ENCODE measurements at regions not wholly inside any gene's neighbourhood (a gene's known extent, or its start where the extent isn't known, plus 50 kb on each side); places are given as distances from the start of the nearest gene placed in this dataset.
"Not testable (repeated sequence)": the region's sequence is repeated elsewhere in the genome, so short reads cannot be mapped to it uniquely, and the experiment has no call there.

DNA sequence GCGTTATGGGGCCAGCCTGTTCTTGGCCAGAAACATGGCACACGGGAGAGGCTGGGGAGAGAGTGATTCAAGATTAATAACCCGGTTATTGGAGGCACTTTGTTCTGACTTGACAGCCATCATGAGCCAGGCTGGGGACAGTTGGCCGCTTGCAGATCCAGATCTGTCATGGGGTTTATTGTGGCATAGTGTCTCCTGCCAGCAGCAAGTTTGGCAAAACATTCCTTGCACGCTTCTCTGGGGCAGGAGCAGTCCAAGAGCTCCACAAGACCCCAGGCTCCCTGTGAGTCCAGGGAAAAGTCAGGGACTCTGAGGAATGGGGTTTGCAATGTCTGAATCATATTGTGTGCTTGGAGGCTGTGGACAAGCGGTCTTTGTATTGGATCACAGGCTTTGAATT, 270.4 kb downstream of the MIAT start:
- DNase-seq (ENCODE audit: low read depth), result no peak

DNA sequence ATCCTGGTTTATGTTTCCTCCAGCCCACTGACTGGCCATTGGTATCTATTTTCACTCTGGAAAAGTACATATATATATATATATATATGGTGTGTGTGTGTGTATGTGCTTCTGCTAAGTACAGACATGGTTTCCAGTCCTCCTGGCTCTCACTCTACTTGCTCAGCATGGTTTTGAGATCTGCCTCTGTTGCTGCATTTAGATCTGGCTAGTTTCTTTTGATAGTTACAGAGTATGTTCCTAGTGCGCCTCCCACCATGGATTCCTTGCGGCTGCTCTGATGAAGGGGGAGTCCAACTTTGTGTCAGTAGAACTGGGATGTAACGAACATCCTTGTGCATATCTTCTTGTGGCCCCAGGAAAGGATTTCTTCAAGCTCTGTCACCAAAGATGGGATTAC, 274.1 kb downstream of the MIAT start:
- no peak for DNase-seq (ENCODE audit: low read depth)

DNA sequence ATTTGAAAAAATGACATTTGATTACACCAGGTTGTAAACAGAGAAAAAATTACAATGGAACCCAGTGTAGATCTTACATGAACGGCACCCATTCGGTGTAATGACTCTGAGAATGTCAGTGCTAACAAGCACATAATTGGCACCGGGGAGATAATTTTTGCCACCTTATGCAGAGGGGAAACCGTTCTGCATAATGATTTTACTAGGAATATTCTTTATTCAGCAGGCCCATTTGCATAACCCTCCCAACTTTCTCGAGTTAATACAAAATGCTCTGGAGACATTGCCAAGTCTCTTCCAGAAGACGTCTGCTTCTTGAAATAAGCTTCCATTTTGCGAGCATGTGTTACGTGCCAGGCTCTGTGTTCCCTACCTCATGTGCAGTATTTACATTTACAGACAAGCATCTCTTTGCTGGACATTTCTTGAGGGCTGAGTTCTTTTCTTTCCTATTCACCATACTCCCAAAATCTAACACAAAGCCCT, 275.8 kb downstream of the MIAT start:
- no peak for DNase-seq (ENCODE audit: low read depth)

DNA sequence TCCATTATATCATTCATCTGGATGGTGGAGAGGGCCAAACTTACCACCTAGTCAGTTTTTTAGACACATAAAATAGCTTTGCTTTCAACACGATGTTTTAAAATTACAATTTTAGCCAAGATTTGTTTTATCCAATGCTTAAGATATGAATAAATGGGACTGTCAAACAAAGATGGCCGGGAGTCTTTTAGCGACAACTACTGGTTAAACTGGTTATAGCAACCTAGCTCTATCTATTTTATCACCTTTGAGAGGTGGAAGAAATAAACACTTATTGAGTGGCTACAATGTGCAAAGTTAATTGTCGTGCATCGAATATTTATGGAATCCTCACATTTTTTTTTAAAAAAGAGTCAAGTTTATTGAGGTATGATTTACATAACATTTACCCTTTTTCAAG, 279.8 kb downstream of the MIAT start:
- DNase-seq (ENCODE audit: low read depth), result no peak

DNA sequence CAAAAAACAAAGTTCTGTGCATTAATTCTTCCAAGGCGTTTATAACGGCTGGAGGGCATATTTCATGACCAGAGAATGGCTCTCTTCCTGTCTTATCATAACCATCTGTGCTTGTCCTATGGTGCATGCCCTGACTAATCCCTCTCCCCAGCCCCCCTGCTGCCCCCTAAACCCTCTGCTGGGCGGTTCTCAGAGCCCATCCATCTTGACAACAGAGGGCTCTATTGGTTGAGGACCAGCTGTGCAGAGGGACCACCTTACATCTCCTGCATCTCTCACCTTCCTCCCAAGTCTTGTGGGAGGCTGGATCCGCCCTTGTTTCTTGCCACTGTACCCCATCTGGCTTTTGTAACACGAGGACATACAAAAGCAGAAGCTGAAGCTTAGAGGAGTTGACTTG, 282.1 kb downstream of the MIAT start:
- no peak for DNase-seq (ENCODE audit: low read depth)

DNA sequence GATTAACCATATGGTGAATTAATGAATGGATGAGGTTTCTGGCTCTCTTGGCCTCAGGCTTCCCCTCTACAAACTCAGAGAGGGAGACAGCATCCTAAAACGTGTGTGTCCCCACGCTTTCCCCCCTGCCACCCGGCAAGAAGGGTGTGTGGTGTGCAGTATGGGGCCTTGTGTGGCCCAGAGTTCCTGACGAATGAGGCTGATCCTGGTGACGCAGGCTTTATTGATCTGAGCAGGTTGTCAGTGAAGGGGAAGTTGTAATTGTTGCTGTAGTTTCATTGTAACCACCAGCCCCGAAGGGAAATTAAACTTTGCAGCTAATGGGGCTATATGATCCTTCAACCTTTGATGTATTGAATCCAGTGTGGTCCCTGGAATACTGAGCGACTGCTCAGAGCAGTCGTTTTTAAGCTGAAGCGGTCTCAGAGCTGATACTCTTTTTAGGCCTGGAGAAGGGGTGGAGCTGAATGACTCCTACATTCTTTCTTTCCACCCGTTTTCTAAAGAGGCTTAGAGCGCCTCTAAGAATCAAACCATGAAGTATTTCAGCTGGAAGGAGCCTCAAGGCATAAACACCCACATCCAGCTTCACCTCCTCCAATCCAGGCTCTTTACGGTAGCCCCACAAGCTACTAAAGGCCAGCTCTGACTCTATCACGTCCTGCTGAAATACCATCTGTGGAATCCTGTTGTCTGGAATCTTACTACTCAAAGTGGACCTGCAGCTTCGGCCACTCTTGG, 284.7 kb downstream of the MIAT start:
- DNase-seq (ENCODE audit: low read depth), result no peak

DNA sequence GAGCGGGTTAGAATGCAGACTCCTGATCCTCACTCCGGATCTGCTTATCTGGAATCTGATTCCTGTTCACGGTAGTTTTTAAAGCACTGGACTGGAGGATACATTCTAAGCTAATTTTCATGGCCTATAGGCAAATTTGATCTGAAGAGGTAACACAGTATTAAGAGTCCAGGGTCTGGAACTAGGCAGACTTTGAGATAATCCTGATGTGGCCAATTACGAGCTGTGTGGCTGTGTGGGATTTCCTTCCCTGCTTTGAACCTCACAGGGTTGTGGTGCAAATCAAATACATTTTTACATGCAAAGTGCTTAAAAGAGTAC, 285.2 kb downstream of the MIAT start:
- DNase-seq (ENCODE audit: low read depth), result no peak

DNA sequence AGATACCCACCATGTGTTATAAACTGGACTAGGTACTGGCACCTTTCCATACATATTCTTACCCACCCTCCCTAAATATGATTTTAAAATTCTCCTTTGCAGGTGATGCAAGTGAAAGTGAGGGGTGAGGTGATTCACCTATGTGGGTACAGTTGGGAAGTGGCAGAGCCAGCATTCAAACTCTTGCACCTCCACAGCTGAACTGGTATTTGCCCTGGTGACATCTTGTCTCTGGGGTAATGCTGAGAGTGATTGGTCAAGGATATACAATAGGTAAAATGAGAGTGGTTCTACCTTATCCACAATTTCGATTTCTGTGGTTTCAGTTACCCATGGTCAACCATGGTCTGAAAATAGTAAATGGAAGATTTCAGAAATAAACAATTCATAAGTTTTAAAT, 288.2 kb downstream of the MIAT start:
- no peak for DNase-seq (ENCODE audit: low read depth)

DNA sequence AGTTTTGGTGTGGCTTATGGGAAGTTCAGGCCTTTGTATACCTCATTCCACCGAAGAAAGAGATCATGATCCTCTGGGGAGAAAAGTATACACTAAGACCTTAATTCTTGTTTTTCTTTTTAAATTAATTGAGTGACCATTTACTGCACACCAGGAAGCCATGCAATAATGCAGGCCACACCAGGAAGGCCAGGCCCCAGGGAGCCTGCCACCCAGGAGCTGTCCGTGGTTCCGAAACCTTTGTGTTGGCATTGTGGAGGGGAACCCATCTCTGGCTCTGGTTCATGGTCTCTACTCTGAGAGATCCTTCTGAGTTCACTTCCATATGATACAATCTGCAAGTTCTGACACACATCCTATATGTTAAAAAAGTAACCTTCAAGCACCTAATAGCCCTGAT, 291.8 kb downstream of the MIAT start:
- no peak for DNase-seq (ENCODE audit: low read depth)

DNA sequence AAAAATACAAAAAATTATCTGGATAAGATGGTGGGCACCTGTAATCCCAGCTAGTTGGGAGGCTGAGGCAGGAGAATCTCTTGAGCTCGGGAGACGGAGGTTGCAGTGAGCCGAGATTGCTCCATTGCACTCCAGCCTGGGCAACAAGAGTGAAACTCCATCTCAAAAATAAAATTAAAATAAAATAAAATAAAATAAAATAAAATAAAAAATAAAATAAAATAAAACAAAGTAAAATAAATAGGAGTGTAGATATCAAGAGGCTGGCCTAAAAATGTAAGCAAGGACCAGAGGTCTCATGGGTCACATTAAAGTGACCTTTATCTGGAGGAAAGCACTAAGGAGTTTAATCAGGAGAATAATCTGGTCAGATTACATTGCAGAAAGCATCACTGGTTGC, 293.8 kb downstream of the MIAT start:
- not testable (repeated sequence) for DNase-seq (ENCODE audit: low read depth)

DNA sequence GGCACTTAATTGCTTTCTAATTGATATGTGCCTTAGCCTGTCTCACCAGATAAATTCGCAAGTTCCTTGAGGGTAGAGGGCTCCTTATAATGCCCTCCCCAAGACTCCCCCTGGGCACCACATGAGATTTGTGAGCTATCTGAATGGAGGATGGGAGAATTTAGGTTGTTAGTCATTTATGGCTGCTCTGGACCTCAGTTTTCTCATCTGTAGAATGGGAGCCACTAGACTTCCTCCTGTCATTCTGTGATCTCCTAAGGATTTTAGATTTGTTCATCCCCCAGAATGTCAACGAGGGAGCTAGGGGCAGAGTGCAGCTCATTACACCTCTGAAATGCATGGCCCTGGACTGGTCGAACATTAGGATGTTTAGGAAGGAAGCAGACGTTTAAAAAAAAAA, 294.6 kb downstream of the MIAT start:
- no peak for DNase-seq (ENCODE audit: low read depth)

DNA sequence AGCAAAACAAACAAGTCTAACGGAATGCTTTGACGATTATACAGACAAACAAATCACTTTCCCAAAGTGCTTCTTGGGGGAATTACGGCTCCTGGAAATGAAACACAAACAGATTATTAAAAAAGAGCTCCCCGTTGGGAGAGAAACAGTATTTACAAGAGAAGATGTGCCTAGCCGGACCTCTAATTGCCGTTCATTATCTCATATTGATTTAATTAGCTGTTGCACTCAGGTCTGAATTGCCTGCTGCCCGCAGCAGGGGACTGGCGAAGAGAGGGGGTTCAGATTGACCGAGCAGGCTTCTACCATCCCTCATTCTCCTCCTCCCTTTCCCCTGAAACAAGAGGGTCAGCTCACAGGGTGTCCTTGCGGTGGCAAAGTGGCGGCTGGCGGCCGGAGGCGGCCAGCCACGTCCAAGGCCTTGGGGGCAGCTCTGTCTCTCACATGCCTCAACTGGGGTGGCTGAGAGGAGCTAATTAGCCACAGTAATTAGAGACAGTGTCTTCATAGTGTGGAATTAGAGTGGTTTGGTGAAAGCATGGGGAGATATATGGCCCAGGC, 295.1 kb downstream of the MIAT start:
- no peak for DNase-seq (ENCODE audit: low read depth)

DNA sequence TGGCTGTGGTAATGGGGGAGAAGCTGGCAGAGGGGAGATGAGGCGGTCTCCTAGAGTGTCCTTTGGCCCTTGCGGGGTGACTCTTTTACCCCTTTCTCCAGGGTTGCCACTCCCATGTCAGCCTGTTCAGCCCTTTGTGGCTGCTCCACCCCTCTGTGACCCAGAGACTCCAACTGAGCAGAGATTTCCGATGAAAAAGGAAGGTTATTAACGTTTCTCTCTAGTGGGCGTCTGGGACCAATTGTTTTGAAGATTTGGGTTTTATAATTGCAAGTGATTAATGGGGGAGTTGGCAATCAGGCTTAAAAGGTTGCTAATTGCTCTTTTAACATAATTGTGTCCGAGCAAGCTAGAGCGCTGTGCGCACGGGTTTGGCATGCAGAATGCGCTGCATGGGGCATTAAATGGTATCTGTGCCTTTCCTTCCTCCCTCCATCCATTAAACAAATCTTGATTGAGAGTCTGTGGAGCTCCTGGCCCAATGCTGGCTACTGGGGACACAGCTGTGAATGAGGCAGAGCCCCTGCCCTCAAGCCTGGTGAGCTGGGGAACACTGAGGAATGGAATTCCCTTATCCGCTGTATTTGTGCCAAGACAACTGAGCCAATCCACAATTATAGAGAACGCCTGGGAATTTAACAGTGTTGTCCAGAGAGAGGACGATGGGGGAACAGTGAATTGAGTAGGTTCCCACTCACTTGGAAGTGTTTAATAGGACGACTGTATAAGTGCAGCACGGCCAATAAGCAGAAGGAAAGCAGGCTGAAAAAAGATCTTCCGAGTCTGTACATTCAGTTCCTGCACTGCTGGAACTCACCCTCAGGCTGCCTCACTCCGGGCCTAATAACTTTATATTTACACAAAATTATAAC, 295.9 kb downstream of the MIAT start:
- DNase-seq (ENCODE audit: low read depth), result no peak

DNA sequence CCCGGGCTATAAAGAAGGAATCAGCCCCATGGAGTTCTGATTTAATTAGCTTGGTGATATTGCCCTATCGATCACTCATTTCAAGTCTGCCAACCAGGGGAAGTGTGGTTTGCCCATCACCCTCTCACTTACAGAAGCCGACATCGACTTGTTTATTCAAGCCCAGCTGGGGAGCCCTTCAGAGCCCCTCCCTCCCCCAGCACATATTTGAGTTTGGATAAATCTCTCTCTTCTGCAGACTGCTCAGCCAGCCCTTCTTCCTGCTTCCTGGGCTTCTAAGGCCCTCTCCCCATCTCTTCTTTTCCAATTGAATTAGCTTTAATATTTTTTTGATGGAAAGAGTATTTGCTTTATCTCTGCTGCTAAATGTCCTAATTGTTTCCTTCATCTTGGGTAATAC, 299.0 kb downstream of the MIAT start:
- no peak for DNase-seq (ENCODE audit: low read depth)

DNA sequence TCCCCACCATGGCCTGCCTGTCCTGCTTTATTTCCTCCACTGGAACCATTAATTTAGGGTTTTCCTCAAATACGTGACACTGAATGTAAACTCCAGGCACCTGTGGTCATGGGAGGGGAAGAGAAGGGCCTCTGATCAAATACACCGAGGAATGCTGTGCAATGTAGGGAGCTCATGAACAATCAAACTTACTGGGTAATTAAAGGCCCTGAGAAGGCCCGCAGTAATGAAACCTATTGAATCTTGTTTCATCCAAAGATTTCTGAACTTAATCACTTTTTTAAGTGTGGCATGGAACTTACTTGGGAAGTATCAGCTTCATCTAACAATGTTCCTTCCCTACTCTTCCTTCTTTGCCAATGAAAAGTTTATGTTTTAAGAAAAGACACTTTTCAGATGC, 299.8 kb downstream of the MIAT start:
- no peak for DNase-seq (ENCODE audit: low read depth)

DNA sequence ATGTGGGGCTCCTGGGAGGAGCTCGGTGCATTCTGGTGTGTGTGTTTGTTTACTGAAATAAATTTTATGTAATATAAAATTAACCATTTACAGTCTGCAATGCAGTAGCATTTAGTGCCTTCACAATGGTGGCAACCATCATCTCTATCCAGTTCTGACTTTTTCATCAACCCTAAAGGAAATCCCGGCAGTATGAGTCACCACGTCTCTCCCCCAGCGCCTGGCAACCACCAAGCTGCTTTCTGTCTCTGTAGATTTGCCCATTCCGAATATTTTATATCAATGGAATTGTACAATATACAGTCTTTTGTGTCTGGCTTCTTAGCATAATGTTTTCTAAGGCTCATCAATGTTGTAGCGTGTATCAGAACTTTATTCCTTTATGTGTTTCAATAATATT, 300.5 kb downstream of the MIAT start:
- no peak for DNase-seq (ENCODE audit: low read depth)

DNA sequence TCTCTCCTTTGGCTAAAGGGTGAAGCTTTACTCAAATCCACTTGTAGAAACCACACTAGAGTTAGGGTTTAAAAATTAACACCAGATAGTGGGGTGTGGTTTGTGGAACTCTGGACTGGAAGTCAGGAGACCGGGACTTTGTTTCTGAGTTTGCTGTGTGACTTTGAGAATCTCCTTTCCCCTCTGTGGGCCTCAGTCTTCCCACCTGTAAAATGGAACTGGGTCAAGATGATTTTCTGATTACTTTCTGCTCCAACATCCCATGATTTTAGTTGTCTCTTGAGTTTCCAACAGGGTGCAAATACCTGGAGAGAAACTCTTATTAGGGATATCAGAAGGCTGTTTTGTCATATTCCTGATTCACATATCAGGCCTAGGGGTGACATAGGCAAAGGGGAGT, 301.0 kb downstream of the MIAT start:
- DNase-seq (ENCODE audit: low read depth), result no peak

DNA sequence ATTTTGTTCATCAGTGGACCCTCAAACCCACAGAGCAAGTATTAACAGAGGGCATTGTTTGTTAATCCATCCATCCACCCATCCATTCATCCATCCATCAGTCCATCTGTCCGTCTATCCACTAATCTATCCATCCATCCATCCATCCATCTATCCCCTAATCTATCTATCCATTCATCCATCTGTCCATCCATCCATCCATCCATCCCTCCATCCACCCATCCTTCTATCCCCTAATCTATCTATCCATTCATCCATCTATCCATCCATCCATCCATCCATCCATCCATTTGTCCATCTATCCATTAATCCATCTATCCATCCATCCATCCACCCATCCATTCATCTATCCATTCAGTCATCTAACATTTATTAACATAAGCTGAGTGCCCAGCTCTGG, 307.3 kb downstream of the MIAT start:
- no peak for DNase-seq (ENCODE audit: low read depth)

DNA sequence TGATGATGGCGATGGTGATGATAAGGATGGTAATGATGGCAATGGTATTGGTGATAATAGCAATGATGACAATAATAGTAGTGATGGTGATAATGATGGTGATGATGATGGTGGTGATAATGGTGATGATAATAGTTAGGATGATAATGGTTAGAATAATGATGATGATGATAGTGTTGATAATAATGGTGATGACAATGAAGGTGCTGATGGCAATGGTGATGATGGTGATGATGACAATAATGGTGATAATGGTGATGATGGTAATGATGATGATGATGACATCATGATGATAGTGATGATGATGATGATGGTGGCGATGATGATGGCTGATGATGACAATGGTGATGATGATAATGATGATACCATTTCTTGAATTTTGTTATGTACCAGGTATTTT, 309.9 kb downstream of the MIAT start:
- no peak for DNase-seq (ENCODE audit: low read depth)

DNA sequence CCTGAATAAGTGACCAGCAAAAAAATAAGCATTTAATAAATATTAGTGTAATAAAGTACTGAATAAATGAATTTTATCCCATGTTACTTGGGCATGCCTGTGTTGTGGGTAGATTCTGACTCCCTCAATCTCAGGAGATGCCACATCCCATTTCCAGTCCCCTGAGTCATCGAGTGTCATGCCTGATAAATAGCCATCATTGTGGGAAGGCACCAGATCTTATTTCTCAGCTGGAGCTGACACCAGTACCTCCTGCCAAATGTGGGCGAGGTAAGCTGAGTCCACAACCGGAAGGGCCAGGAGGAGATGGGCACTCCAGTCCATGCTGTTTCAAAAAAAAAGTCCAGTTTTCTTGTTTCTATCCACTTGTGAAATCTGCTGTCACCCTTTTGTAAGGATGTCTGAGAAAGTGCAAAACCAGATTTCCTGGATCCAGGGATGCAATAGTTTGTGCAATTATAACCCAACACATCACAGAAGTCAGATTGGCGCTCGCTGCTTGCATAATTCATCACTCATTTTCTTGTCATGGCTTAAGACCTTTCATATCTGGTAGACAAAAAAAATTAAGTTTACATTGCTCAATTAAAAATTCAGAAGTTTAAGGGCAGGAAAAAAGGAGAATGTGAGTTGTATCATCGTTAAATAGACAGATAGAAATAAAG, 311.6 kb downstream of the MIAT start:
- DNase-seq (ENCODE audit: low read depth), result no peak

DNA sequence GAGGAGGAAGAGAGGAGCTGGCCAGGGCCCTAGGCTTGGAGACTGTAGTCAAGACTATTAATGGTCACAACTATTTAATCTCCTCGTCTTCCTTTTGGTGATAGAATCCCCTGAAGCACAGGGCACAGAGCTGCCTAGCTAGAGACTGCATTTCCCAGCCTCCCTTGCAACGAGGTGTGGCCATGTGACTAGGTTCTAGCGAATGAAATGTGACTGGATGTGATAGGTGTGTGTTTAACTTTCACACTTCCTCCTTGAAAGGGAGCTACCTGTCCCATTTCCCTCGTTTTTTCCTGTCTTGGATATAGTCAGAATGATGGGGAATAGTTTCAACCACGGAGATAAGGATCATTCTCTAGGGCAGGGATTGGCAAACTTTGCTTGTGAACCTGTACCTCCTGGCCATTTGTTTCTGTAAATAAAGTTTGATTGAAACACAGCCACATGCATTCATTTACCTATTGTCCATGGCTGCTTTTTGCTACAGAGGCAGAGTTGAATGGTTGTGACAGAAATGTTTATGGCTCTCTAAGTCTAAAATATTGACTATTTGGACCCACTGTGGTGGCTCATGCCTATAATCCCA, 313.5 kb downstream of the MIAT start:
- no peak for DNase-seq (ENCODE audit: low read depth)

DNA sequence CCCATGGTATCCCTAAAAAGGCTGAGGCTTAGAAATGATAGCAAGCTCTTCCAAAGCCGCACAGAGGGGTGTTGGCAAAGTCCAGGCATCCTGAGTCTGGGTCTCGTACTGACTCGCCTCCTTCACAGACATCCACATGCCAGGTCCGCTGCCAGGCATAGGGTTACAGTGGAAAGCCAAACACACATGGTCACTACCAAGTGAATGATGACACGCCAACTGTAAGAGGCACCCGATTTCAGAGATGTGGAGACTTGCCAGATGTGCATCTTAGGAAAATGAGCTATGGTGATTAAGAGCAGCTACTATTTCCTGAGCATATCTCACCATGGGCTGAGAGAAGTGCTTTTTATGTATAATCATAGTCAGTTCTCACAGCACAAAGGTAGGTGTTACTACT, 314.9 kb downstream of the MIAT start:
- DNase-seq (ENCODE audit: low read depth), result no peak

Measured in stimulated activated CD8-positive, alpha-beta memory T cell treated with anti-CD3 and anti-CD28 coated beads, Interleukin-7, amount 100 ng/mL, for 24 hours (primary cell).